A549 (cell line): ENCODE measurements at regions not wholly inside any gene's neighbourhood (a gene's known extent, or its start where the extent isn't known, plus 50 kb on each side); places are given as distances from the start of the nearest gene placed in this dataset.
A peak's percentile ranks its signal among the peaks of the same experiment; 100 is the strongest.

ENCODE experiments used
- ATAC-seq, 2 experiments: fragments of 200-7000 bp in 1 of 2; fragments of >200 bp in 1 of 2; cut with Nextera tagmentation in 1 of 2; cut with Tn5 transposase in 1 of 2; 3 replicates each; pipeline versions ENCODE4 v1.8.0 to v1.9.1; 2018 to 2020; ENCODE audit warnings: mild to moderate bottlenecking in 1 of 2, moderate library complexity in 1 of 2
- CTCF ChIA-PET: fragments of 300-600 bp; sonication (Branson Sonifier 250); formaldehyde crosslinking; extraction: SDS; loops from one replicate; lab custom pipeline; 2021; ENCODE audit warnings: antibody characterized with exemption, inconsistent platforms; lab: Yijun Ruan, JAX
- POLR2A ChIA-PET: fragments of 350-600 bp; formaldehyde crosslinking; extraction: SDS; loops from one replicate; lab custom pipeline; 2021; ENCODE audit warnings: antibody characterized with exemption, inconsistent platforms; lab: Yijun Ruan, JAX
- DNase-seq, 2 experiments: peaks; one replicate each; pipeline versions ENCODE4 v3.0.0 to v3.0.0-alpha.2; 2011 to 2016; ENCODE audit warnings: low read depth in 1 of 2, low spot score in 1 of 2
- FAIRE-seq: peaks from 2 replicates; lab custom pipeline; 2011; peaks lifted over from hg19 to GRCh38; lab: Jason Lieb, UNC
- H3K27ac ChIP-seq, 2 experiments: fragments of >200 bp; sonication (Bioruptor Twin); formaldehyde crosslinking; 3 replicates each; pipeline ENCODE4 v1.5.1; 2016 to 2017
- H3K4me1 ChIP-seq: fragments of >200 bp; sonication (Bioruptor Twin); formaldehyde crosslinking; 3 replicates; pipeline ENCODE4 v1.6.1; 2016
- H3K4me2 ChIP-seq: fragments of >200 bp; sonication (Bioruptor Twin); formaldehyde crosslinking; 3 replicates; pipeline ENCODE4 v1.6.1; 2016
- H3K4me3 ChIP-seq: fragments of >200 bp; sonication (Bioruptor Twin); formaldehyde crosslinking; 3 replicates; pipeline ENCODE4 v1.5.1; 2016
- H3K9me3 ChIP-seq: fragments of >200 bp; sonication (Bioruptor Twin); formaldehyde crosslinking; 3 replicates; pipeline ENCODE4 v1.6.1; 2016
- ATOH8 ChIP-seq: fragments of 250-450 bp; sonication (Bioruptor Pico); IDR thresholded peaks from 2 replicates; pipeline ENCODE4 v1.5.0; 2020; ENCODE audit warnings: low read depth, mild to moderate bottlenecking, moderate library complexity
- BHLHE40 ChIP-seq: IDR thresholded peaks from 2 replicates; pipeline ENCODE4 v1.6.1; 2012; ENCODE audit warnings: low read depth, low read length, inconsistent platforms
- CBX2 ChIP-seq: fragments of 200-600 bp; sonication (generic); IDR thresholded peaks from 2 replicates; pipeline ENCODE4 v1.6.1; 2016; ENCODE audit warnings: low read depth, mild to moderate bottlenecking, borderline replicate concordance
- CBX8 ChIP-seq: fragments of 200-600 bp; sonication (generic); IDR thresholded peaks from 2 replicates; pipeline ENCODE4 v1.6.1; 2016
- CHD4 ChIP-seq: fragments of 200-600 bp; sonication (generic); IDR thresholded peaks from 2 replicates; pipeline ENCODE4 v1.6.1; 2016; ENCODE audit warnings: antibody characterized with exemption, mild to moderate bottlenecking, borderline replicate concordance
- EHF ChIP-seq: fragments of 250-450 bp; sonication (Bioruptor Pico); IDR thresholded peaks from 2 replicates; pipeline ENCODE4 v1.5.0; 2020; ENCODE audit warnings: mild to moderate bottlenecking
- EHMT2 ChIP-seq: fragments of 200-600 bp; sonication (generic); IDR thresholded peaks from 2 replicates; pipeline ENCODE4 v1.6.1; 2016; ENCODE audit warnings: antibody characterized with exemption, low read depth, mild to moderate bottlenecking, moderate library complexity
- ESRRA ChIP-seq: fragments of 150-350 bp; IDR thresholded peaks from 2 replicates; pipeline ENCODE4 v1.6.1; 2014; ENCODE audit warnings: mild to moderate bottlenecking, low read length, borderline replicate concordance
- FOSB ChIP-seq: fragments of 250-450 bp; sonication (Bioruptor Pico); IDR thresholded peaks from 2 replicates; pipeline ENCODE4 v1.5.0; 2020; ENCODE audit warnings: mild to moderate bottlenecking, moderate library complexity
- FOSL2 ChIP-seq, 2 experiments: fragments of 450-650 bp in 1 of 2; fragments of >200 bp in 1 of 2; sonication (Bioruptor Twin) in 1 of 2; formaldehyde crosslinking; IDR thresholded peaks; 2 replicates each; pipeline versions ENCODE4 v1.5.0 to v1.6.1; 2016 to 2020; ENCODE audit warnings: mild to moderate bottlenecking in 1 of 2, moderate library complexity in 1 of 2
- FOXS1 ChIP-seq: fragments of 250-450 bp; sonication (Bioruptor Pico); IDR thresholded peaks from 2 replicates; pipeline ENCODE4 v1.5.0; 2020; ENCODE audit warnings: mild to moderate bottlenecking, moderate library complexity
- HDAC2 ChIP-seq: fragments of 200-600 bp; sonication (generic); IDR thresholded peaks from 2 replicates; pipeline ENCODE4 v1.6.1; 2016
- HOXB13 ChIP-seq: fragments of 250-450 bp; sonication (Bioruptor Pico); IDR thresholded peaks from 2 replicates; pipeline ENCODE4 v1.5.0; 2020; ENCODE audit warnings: low read depth, mild to moderate bottlenecking, moderate library complexity
- HOXB5 ChIP-seq: fragments of 250-450 bp; sonication (Bioruptor Pico); IDR thresholded peaks from 2 replicates; pipeline ENCODE4 v1.5.0; 2020; ENCODE audit warnings: mild to moderate bottlenecking, moderate library complexity
- JUN ChIP-seq, 2 experiments: fragments of >200 bp; sonication (Bioruptor Twin); formaldehyde crosslinking; IDR thresholded peaks; 2 replicates in 1 of 2; 3 replicates in 1 of 2; pipeline ENCODE4 v1.6.1; 2016 to 2017
- KDM1A ChIP-seq: fragments of 200-600 bp; sonication (generic); IDR thresholded peaks from 2 replicates; pipeline ENCODE4 v1.6.1; 2016; ENCODE audit warnings: low read depth, mild to moderate bottlenecking
- MAFK ChIP-seq: fragments of 450-650 bp; IDR thresholded peaks from 2 replicates; pipeline ENCODE4 v1.6.1; 2014; ENCODE audit not compliant: partially characterized antibody
- MAX ChIP-seq: IDR thresholded peaks from 2 replicates; pipeline ENCODE4 v1.6.1; 2012
- MYC ChIP-seq: IDR thresholded peaks from 2 replicates; pipeline ENCODE4 v1.6.1; 2012; ENCODE audit warnings: mild to moderate bottlenecking, inconsistent platforms, low read length, improper control_type of control experiment, borderline replicate concordance
- PBX3 ChIP-seq: IDR thresholded peaks from 2 replicates; pipeline ENCODE4 v1.6.1; 2012
- PHF8 ChIP-seq: fragments of 200-600 bp; sonication (generic); IDR thresholded peaks from 2 replicates; pipeline ENCODE4 v1.6.1; 2016; ENCODE audit warnings: low read depth, mild to moderate bottlenecking, antibody characterized with exemption, moderate library complexity, borderline replicate concordance
- POLR2A ChIP-seq: IDR thresholded peaks from 2 replicates; pipeline ENCODE4 v1.6.1; 2012; ENCODE audit warnings: mild to moderate bottlenecking, low read length
- POLR2AphosphoS2 ChIP-seq: conservative IDR thresholded peaks from 2 replicates; pipeline ENCODE4 v1.6.1; 2012; ENCODE audit warnings: low read length, improper control_type of control experiment, inconsistent platforms
- RAD21 ChIP-seq, 2 experiments: fragments of >200 bp in 1 of 2; sonication (Bioruptor Twin) in 1 of 2; formaldehyde crosslinking in 1 of 2; IDR thresholded peaks in 1 of 2; conservative IDR thresholded peaks in 1 of 2; 2 replicates in 1 of 2; 3 replicates in 1 of 2; pipeline ENCODE4 v1.6.1; 2012 to 2018; ENCODE audit warnings: inconsistent platforms in 1 of 2
- RARB ChIP-seq: fragments of 250-450 bp; sonication (Bioruptor Pico); IDR thresholded peaks from 2 replicates; pipeline ENCODE4 v1.8.0; 2021; ENCODE audit warnings: mild to moderate bottlenecking, moderate library complexity
- RNF2 ChIP-seq: fragments of 200-600 bp; sonication (generic); IDR thresholded peaks from 2 replicates; pipeline ENCODE4 v1.6.1; 2016; ENCODE audit warnings: low read depth, mild to moderate bottlenecking, antibody characterized with exemption, moderate library complexity, borderline replicate concordance
- TFCP2L1 ChIP-seq: fragments of 250-450 bp; sonication (Bioruptor Pico); IDR thresholded peaks from 2 replicates; pipeline ENCODE4 v1.5.0; 2021; ENCODE audit warnings: mild to moderate bottlenecking
- ZFP36 ChIP-seq: fragments of 450-650 bp; IDR thresholded peaks from 2 replicates; pipeline ENCODE4 v1.6.1; 2014; ENCODE audit warnings: borderline replicate concordance; ENCODE audit not compliant: partially characterized antibody
- ZNF302 ChIP-seq: fragments of 250-450 bp; sonication (Bioruptor Pico); IDR thresholded peaks from 2 replicates; pipeline ENCODE4 v1.9.0; 2021; ENCODE audit warnings: inconsistent platforms, mild to moderate bottlenecking, moderate library complexity
- WGBS: methylation state at CpG from one replicate; pipeline ENCODE4 v1.1.6; 2017; ENCODE audit errors: missing lambda C conversion rate; 5-methylcytosine and 5-hydroxymethylcytosine counted together
- TF ChIP-seq, protein P1 (sequence below): fragments of >200 bp; sonication (Bioruptor Twin); formaldehyde crosslinking; IDR thresholded peaks from 2 replicates; pipeline ENCODE4 v1.6.1; 2016
- TF ChIP-seq, protein P2 (sequence below): fragments of >200 bp; sonication (Bioruptor Twin); formaldehyde crosslinking; IDR thresholded peaks from 3 replicates; pipeline ENCODE4 v1.5.1; 2016
- TF ChIP-seq, protein P3 (sequence below): fragments of 150-350 bp; IDR thresholded peaks from 2 replicates; pipeline ENCODE4 v1.6.1; 2014; ENCODE audit warnings: low read depth, mild to moderate bottlenecking, low read length

- Histone ChIP-seq H3K9me3 (no peaks in the 10 kb centered on the region), H3K4me1 (no peaks in the 10 kb centered on the region), H3K4me2 (no peak overlapping the region), H3K4me3 (no peak overlapping the region), H3K27ac (no peak overlapping the region)
- no peak for DNase-seq
- no peak for ATAC-seq
- TF ChIP-seq HOXB5: no peak
- TF ChIP-seq HOXB13: no peak
- no peak for TF ChIP-seq ATOH8 (CRISPR knock-in tag)
- no peak for TF ChIP-seq FOSB (CRISPR knock-in tag)
- TF ChIP-seq HDAC2: no peak
- no peak for TF ChIP-seq MAX
- TF ChIP-seq RARB: no peak
- no peak for TF ChIP-seq RAD21 (conservative IDR thresholded peaks at IDR 0.05 in 1 of 2, IDR thresholded peaks at IDR 0.05 in 1 of 2)
- TF ChIP-seq CBX2: no peak
- no peak for TF ChIP-seq TFCP2L1 (CRISPR knock-in tag)
- TF ChIP-seq PHF8: no peak
- TF ChIP-seq RNF2: no peak
- no peak for TF ChIP-seq BHLHE40
- no peak for TF ChIP-seq MAFK
- no peak for TF ChIP-seq ESRRA
- TF ChIP-seq EHMT2: no peak
- TF ChIP-seq CHD4: no peak
- TF ChIP-seq PBX3: no peak
- TF ChIP-seq, protein P1, sequence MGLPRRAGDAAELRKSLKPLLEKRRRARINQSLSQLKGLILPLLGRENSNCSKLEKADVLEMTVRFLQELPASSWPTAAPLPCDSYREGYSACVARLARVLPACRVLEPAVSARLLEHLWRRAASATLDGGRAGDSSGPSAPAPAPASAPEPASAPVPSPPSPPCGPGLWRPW: no peak
- TF ChIP-seq FOSL2 (IDR thresholded peaks at IDR 0.05): no peak
- TF ChIP-seq FOSL2 (CRISPR knock-in tag; IDR thresholded peaks at IDR 0.05): no peak
- ChIA-PET POLR2A (no interaction called here), CTCF (no interaction called here)
- WGBS: 15% methylated on average over 2 of the region's 2 CpGs
- FAIRE-seq: no peak
Measured at GRCh38 chr3:75061806-75062205, 447.3 kb upstream of the CNTN3 start.

GRCh38 chr3:75075158-75075557 lies 460.7 kb upstream of the CNTN3 start:
- FAIRE-seq (no peak), ATAC-seq (no peak), DNase-seq (no peak)
- 92% methylated on average over 1 of the region's 1 CpG for WGBS
- Histone ChIP-seq H3K4me1 (no peaks in the 10 kb centered on the region), H3K4me3 (no peak overlapping the region), H3K4me2 (no peak overlapping the region), H3K9me3 (no peaks in the 10 kb centered on the region), H3K27ac (no peak overlapping the region)
- POLR2A ChIA-PET: no interaction called here
- peak; percentile 41 for TF ChIP-seq MAFK
- TF ChIP-seq EHF (CRISPR knock-in tag): no peak
- CTCF ChIA-PET: no interaction called here

GRCh38 chr3:75076481-75076880 lies 462.0 kb upstream of the CNTN3 start:
- POLR2A ChIA-PET: no interaction called here
- no peak for DNase-seq
- no peak overlapping the region for H3K27ac ChIP-seq
- no peak overlapping the region for H3K4me2 ChIP-seq
- ATAC-seq: no peak
- no peaks in the 10 kb centered on the region for H3K9me3 ChIP-seq
- CTCF ChIA-PET: no interaction called here
- WGBS: 1% methylated on average over 2 of the region's 2 CpGs
- H3K4me3 ChIP-seq: no peak overlapping the region
- no peaks in the 10 kb centered on the region for H3K4me1 ChIP-seq
- FAIRE-seq: no peak
- TF ChIP-seq, protein P2, sequence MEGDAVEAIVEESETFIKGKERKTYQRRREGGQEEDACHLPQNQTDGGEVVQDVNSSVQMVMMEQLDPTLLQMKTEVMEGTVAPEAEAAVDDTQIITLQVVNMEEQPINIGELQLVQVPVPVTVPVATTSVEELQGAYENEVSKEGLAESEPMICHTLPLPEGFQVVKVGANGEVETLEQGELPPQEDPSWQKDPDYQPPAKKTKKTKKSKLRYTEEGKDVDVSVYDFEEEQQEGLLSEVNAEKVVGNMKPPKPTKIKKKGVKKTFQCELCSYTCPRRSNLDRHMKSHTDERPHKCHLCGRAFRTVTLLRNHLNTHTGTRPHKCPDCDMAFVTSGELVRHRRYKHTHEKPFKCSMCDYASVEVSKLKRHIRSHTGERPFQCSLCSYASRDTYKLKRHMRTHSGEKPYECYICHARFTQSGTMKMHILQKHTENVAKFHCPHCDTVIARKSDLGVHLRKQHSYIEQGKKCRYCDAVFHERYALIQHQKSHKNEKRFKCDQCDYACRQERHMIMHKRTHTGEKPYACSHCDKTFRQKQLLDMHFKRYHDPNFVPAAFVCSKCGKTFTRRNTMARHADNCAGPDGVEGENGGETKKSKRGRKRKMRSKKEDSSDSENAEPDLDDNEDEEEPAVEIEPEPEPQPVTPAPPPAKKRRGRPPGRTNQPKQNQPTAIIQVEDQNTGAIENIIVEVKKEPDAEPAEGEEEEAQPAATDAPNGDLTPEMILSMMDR: no peak
- TF ChIP-seq FOXS1: no peak
- TF ChIP-seq CBX8: no peak
- TF ChIP-seq, protein P3, sequence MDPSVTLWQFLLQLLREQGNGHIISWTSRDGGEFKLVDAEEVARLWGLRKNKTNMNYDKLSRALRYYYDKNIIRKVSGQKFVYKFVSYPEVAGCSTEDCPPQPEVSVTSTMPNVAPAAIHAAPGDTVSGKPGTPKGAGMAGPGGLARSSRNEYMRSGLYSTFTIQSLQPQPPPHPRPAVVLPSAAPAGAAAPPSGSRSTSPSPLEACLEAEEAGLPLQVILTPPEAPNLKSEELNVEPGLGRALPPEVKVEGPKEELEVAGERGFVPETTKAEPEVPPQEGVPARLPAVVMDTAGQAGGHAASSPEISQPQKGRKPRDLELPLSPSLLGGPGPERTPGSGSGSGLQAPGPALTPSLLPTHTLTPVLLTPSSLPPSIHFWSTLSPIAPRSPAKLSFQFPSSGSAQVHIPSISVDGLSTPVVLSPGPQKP: no peak
- TF ChIP-seq ZNF302: no peak
- TF ChIP-seq FOSB (CRISPR knock-in tag): no peak
- TF ChIP-seq JUN (IDR thresholded peaks at IDR 0.05): no peak
- TF ChIP-seq ESRRA: no peak
- TF ChIP-seq POLR2AphosphoS2: no peak
- no peak for TF ChIP-seq BHLHE40
- no peak for TF ChIP-seq POLR2A
- no peak for TF ChIP-seq ZFP36
- TF ChIP-seq KDM1A: no peak
- no peak for TF ChIP-seq MYC
- no peak for TF ChIP-seq EHF (CRISPR knock-in tag)
